Stimulated activated CD8-positive, alpha-beta memory T cell treated with anti-CD3 and anti-CD28 coated beads, Interleukin-12 subunit alpha, Interleukin-12 subunit beta, amount 100 ng/mL, for 24 hours (primary cell): ENCODE measurements at regions not wholly inside any gene's neighbourhood (a gene's known extent, or its start where the extent isn't known, plus 50 kb on each side); places are given as distances from the start of the nearest gene placed in this dataset.

ENCODE experiments used
- DNase-seq: peaks from one replicate; pipeline ENCODE4 v3.0.0-alpha.2; 2020; ENCODE audit errors: extremely low read depth

DNA sequence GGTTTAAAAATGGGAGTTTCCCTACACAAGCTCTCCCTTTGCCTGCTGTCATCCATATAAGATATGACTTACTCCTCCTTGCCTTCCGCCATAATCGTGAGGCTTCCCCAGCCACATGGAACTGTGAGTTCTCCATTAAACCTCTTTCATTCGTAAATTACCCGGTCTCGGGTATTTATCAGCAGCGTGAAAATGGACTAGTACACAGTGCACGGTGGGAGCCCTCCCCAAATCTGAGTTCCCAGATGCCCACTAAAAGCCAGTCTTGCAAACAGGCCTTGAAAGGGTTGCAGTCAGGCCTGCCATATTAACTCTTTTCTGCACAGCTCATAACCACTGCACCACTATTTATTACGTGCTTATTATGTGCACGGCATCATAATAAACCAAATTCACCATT is 400.9 kb downstream of the PRDM2 start:
- no peak for DNase-seq

DNA sequence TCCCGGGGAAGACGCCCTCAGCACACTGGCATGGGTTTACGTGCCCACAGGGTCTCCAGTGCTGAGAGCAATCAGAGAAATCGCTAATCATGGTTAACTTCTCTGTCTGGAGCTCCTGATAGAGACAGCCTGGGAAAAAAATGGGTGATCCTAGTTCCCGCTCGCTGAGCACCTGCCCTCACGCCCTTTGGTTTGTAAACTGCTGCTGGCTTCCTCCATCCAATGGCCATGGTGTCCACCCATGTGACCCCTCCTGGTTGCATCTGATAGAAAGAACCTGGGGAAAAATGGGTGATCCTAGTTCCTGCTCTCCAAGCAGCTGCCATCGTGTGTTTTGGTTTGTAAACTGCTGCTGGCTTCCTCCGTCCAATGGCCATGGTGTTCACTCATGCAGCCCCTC is 402.2 kb downstream of the PRDM2 start:
- DNase-seq: no peak

DNA sequence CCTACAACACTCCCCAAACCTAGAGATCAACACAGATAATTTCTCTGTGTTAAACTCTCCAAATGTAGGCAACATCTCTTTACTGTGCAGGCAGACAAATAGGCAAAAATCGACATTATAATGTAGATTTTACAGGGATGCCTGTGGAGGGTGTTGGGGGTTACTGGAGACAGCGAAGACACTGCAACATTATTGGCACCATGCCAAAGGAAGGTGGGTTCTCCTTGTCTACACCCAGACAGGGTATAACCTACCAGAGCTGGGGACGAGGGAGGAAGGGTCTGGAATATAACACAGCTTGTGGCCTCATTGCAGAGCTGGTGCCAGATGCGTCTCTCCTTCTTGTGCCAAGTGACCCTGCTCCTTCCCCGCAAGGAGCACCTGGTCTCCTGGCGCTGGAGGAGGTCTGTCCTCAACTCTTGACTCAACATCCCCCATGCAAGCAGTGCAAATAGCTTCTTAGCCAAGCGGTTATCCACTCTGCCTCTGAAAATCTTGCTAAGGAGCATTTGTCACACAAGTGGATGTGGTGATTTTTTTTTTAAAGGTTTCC is 404.0 kb downstream of the PRDM2 start:
- no peak for DNase-seq

DNA sequence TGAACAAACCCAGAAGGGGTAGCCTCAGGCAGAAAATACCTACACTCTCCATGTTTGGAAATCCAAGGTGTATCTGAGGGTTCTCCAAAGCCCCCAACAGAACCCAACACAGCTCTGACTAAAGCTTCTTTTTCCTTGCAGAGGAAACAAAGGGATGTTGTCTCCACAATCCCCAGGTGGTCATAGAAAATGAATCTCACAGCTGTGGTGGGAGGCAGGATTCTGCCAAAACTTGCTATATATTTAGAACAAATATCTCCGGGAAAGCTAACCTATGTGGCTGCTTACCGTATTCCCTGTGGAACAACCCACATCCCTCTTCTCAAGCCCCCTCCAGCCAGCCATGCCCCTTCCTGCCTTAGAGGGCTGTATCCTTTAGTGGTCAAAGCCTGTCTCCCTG is 406.1 kb downstream of the PRDM2 start:
- DNase-seq: no peak

DNA sequence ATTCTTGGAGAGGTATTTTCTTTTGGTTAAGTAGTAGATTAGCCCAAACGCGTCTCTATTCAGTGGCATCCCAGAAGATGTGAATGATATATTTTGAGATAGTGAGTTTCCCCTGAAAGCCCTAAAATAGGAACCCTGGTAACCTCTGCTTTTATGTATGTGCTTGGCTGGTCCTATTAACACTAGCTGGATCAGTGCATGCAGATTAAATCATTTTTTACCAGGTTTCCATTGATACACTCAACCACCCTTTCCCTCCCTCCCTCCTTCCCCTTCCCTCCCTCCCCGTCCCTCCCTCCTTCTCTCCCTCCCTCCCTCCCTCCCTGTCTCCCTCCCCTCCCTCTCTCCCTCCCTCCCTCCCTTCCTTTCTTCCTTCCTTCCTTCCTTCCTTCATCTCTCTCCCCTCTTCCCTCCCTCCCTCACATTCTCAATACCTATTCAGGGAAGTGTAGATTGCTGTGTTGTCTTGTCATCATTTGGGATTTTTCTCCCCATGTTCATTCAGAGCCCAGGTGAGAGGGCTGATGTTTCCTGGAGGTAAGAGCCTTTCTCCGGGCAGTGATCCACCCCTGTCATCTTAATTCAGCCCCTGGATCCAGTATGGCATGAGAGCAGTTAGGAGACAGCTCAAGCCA is 406.8 kb downstream of the PRDM2 start:
- DNase-seq: no peak

DNA sequence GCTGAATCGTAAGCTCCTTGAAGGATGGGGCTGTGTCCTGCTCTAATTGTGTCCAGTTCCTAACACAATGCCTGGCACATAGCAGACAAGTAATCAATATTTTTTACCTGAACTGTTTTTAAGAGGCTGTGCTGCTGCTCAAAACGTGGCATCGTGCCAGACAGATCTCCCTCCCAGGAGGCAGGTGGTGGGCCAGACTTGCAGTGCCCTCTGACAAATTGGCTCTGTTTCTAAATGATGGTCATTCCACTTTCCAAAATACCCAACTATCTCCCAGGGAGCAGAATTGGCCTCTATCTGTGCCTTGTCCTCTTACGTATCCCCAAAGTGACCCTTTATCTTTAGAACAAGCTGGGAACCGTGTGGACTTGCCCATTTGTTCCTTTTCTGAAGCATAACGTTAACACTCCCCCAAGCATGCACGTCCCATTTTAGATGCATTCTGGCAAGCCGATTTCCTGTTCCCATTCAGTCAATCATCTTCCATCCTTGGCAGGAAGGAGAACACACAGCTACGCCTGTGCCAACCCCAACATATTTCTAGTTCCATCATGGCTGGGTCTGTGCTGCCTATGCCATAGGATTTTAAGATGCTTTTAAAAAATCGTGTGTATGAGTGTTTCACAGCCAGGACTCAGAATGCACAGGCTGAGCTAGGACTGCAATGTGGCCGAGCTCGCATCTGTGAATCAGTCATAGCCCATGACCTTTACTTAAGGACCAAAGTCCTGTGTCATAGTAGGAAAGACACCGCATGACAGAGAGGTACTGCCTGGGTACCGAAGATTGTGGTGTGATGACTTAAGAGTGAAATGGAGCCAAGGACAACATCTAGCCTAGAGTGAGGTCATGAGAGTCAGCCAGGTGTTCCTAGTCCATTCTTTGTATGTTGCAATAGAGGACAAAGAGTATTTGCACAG is 408.6 kb downstream of the PRDM2 start:
- DNase-seq: no peak

DNA sequence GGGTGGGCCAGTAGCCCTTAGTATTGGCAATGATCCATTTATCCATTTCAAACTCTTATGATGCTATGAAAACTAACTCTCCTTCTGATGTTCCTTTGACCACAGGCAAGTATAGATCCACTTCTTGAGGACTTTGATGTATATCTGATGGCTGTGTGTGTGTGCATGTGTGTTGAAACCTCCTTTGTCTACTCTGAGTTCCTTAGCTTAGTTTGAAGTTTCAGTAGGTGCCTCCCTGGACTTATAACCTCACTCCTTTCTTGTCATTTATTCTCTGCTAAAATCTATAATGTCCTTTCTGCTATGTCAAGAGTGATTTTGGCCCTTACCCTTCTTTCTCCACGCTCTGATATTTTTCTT is 409.3 kb downstream of the PRDM2 start:
- DNase-seq: no peak

DNA sequence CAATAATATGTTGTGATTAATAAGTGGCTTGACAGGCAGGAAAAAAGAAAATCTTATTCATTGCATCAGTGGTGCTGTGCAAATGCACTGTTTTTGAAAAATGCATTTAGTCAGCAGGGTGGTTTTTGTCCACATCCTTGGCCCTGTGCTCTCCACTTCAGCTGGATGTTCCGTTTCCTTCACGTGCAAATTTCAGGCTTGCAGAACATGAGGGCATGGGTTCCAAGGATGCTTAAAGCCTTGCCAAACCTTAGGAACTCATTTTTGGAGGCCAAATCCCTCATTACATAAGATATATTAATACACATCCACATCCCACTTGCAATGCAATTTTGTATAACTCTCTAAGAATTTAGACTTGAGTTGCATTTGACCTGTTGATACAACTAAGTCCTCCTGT is 410.1 kb downstream of the PRDM2 start:
- DNase-seq: no peak

DNA sequence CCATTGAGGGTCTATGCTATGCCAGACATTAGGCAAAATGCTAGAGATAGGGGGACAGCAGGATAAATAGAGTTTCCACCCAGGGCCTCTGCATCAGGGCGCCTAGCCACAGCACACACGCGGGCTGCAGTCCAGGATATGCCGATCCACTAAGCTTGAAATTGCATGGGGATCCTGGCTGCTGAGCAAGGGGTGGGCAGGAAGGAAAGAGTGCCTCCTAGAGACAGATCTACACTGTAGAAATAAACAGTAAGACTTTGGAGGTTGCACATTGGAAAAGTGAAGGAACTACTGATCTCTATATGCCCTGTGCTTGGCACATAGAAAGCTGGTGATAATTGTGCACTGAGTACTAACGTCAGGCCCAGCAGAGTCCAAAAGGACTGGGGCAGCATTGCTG is 411.1 kb downstream of the PRDM2 start:
- DNase-seq: no peak

DNA sequence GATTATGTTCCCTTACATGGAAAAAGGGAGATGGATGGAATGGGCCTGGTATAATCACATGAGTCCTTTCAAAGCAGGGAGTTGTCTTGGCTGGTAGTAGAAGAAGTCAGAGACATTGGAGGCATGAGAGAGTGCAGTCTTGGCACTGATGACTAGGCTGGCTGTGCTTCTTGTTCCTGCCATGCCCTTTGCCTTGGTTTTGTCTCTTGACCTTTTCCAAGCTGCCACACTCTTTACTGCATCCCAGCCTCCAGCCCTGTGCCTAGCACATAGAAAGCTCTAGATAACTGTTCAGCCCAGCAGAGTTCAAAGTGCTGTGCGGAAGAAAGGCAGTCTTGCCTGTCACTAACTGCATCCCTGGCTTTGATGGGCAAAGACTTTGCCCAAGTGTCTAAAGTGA is 412.6 kb downstream of the PRDM2 start:
- DNase-seq: no peak

DNA sequence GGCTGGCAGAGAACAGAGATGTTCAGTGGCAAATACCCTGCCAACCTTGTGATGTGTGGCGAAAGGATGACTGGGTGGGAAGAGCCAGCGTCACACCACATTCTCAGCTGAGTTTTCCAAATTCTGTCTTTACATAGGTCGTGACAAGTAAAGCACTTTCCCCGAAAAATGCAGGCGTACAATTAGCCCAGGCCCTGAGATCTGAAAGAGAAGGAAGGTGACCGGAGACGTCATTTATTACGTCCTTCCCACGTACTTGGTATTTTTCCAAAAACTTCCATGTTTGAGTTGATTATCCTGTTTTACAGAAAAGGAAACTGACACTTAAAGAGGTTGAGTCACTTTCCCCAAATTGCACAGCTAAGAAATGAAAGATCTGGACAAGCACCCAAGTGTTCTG is 413.3 kb downstream of the PRDM2 start:
- DNase-seq: no peak

DNA sequence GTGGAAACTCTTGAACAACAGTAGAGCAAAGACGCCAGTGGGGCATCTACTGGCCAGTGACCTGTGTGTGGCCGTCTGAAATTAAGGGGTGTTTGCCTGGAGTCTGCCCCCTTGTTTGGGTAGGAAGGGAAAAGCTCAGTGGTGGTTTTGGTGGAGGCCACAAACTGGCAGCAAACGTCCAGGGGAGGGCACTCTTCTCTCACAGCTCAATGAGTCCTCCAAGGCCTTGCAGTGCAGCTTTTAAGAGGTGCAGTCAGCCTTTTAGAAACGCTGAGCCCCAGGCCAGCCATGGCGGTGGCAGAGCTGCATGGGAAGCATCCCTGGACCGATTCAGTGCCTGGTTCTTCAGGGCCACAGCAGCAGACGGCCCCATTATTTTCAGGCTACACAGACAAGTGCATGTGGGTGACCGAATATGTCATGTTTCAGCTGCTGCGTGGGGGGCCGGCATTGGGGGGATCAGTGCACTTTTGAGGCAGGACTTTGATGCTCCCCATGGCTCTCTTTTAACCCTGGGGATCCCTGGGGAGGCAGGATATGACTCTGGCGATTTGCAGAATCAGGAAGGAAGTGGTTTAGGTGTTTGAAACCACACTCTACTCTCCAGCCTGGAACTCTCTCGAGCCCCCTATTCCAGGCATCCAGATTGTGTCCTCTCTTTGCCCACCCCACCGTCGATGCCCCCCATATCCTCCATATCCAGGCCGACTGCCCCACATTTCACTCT is 414.0 kb downstream of the PRDM2 start:
- no peak for DNase-seq

DNA sequence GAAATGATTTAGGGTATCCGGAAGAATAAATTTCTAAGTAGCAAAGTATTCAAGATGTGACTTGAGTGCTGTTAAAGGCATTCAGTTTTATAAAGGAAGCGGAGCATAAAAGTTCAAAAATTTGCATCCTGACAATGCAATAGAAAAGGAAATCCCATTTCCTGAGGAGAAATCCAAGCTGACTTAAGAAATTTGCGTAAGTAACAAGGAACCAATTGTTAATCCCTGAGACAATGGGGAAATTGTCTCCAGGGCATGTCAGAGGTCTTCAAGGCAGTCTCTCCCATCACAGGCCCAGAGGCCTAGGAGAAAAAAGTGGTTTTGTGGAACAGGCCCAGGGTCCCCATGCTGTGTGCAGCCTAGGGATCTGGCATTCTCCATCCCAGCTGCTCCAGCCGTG is 416.0 kb downstream of the PRDM2 start:
- DNase-seq: no peak

DNA sequence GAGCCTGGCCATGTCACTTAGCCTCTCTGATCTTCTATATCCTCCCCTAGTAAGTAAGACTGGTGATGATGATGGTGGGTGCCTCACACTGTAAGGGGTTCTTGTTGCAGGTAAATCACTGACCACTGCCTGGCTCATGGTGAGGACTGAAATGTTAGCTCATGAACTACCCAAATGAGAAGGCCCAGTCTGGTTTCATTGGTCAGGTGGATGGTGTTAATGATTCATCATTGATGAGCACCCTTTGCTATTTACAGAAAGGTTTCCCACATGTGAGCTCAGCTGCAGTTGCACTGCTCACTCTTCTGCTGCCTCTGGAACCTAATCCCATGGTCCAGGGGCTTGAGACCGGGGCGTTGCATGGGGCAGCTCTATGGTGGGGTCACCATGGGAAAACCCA is 417.7 kb downstream of the PRDM2 start:
- no peak for DNase-seq

DNA sequence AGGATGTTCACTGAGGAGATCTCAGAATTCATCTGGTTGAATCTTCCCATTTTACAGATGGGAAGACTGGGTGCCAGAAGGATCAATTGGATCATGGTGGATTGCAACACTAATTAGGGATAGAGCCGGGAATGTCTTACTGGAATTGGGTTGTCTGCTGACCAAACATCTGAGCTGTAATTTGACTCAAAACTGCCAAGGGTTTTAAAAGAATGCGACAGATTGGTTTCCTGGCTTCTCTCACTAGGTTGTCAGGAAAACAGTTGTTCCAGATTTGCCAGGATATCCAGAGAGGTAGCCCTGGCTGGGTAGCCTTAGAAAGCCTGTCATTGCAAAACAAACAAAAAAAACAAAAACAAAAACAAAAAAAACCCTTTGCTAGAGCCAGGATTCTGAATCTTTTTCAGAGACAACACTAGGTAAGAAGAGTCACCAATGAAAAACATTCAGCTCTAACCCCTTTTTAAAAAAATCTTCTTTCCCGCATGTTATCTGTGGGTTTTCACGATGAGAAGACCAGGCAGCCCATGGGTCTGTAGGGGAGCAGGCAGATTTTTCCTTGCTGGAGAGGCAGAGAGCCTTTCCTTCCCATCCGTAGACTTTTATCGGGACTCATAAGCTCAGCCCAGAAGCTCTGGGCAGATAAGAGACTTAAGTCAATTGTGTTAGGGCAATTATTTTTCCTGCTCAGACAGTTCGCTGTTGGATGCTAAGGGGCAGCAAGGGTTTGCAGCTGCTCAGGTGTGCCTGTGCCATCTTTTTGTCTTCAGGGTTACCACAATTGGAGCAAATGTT is 418.9 kb downstream of the PRDM2 start:
- no peak for DNase-seq

DNA sequence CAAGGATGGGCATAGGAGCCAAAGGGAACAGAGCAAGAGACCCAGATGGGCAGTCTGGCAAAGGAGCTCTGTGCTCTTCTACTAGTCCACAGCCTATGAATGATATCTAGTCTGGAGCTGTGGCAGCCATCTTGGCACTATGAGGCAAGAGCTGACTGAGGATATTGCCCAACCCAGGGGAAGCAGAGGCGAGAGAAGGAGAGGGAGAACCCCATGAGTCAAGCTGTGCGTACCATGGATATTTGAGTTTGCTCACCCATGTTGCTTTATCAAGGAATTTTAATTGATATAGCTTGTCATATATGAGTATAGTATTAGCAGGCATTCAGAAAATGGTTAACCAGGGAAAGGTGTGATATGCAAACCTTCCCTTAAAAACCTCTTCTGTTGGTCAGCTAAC is 420.9 kb downstream of the PRDM2 start:
- DNase-seq: no peak

DNA sequence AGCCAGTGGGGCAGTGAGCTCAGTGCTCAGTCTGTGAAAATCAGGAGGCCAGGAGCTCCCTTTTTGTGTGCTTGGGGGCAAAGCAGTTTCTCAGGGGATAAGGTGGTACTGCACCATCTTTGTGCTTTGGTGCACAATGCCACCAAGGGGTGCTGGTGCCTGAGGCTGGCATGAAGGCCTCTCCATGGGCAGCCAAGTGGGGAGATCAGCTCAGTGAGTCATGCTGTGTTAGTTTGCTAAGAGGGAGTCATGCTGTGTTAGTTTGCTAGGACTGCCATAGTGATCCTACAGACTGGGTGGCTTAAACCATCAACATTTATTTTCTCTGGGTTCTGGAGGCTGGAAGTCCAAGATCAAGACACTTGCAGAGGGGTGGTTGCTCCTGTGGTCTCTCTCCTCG is 428.1 kb downstream of the PRDM2 start:
- DNase-seq: no peak

DNA sequence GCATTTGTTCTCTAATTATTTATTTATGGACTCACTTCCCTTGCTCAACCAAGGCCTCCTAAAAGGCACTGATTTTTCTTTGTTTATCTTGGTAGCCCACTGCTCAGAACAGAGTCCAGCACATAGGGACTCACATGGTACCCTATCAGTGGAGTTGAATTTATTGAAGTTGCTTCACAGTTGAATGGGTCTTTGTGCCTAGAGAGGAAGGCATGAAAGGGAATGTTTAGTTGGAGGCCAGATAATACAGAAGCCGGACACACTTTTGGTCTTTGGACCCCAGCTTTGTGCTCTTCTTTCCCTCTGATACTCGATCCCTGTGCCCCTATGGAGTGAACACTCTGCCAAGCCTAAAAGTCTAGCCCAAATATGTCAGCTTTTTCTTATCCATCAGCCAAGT is 429.0 kb downstream of the PRDM2 start:
- DNase-seq: no peak

DNA sequence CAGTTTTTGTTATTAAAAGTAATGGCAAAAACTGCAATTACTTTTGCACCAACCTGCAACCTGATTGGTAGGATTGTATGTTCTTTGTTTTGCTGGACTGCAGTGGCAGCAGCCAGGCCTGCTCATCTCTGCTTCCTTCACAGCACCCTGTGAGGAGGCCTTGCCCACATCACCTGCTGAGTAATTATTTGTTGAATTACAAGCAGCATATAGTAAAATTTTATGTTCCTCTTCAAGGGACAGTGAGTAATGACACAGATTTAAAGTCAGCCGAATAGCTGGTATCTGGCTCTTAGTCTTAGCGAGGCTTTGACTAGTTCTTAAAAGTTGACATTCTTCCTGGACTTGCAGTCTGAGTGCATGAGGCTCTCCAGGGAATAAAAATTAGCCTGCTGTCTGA is 435.1 kb downstream of the PRDM2 start:
- no peak for DNase-seq

DNA sequence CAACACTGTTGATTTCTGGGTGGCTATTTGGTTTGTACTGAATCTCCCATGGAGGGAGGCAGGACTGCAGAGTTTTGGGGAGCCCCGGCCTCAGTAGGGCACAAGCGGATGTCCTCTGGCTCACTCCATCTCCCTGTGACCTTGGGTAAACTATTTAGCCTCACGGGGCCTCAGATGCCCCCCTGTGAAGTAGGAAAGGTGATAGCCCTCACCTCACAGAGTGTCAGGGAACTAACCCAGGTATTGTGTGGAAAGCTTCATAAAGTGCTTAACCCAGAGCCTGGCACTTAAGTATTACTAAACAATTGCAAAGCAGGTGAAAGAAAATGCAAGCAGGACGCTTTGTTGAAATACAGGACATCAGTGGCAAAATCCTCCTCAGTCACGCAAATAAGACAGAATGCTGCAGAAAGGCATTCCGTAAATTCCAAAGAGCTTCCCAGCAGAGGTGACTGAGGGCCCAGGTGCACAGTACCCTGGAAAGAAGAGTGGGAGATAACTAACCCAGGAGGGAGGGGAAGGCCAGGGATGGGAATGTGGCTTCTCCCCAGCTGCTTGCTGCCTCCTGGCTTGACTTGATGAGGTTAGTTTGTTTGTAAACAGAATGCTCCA is 436.3 kb downstream of the PRDM2 start:
- DNase-seq: no peak

DNA sequence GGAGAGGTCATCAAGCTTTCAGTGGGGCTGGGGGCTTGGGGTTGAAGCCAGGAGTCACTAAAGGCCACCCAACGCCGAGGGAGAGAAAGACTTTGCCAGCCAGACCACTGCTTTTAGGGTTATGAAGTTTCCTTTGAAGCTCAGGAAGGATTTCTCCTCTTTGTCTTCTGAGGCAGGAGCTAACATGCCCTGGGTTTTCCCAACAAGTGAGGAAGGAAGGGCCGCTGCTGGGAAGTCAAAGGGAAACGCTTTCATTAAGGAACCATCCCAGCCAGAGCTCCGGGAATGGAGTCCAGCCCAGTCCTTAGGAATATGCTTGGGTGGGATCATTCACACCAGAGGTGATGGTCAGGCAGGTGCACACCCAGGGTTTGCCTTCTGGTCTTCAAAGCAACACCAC is 436.9 kb downstream of the PRDM2 start:
- no peak for DNase-seq
